ENCODE measurements at regions not wholly inside any gene's neighbourhood (a gene's known extent, or its start where the extent isn't known, plus 50 kb on each side); places are given as distances from the start of the nearest gene placed in this dataset.
A peak's percentile ranks its signal among the peaks of the same experiment; 100 is the strongest.

- no peaks in the 10 kb centered on the region for H3K9me3 ChIP-seq (replicated peaks)
- no peak for DNase-seq (ENCODE audit: low read depth in 1 of 2, low spot score in 2 of 2)
- H3K36me3 ChIP-seq, result no peaks in the 10 kb centered on the region
- no peak overlapping the region for H3K4me3 ChIP-seq
- H3K27me3 ChIP-seq (replicated peaks), result no peaks in the 10 kb centered on the region
- H3K4me1 ChIP-seq (replicated peaks), result no peaks in the 10 kb centered on the region
- H3K27ac ChIP-seq, result no peak overlapping the region
Measured at GRCh38 chr1:102631691-102632090, 476.6 kb downstream of the COL11A1 start.

- Histone ChIP-seq H3K36me3 (no peaks in the 10 kb centered on the region), H3K27me3 (replicated peaks) (no peaks in the 10 kb centered on the region), H3K9me3 (replicated peaks) (no peaks in the 10 kb centered on the region), H3K27ac (no peak overlapping the region), H3K4me1 (replicated peaks) (no peaks in the 10 kb centered on the region), H3K4me3 (no peak overlapping the region)
- DNase-seq (ENCODE audit: low read depth in 1 of 2, low spot score in 2 of 2), result no peak
Measured at GRCh38 chr1:102630041-102630440, 478.3 kb downstream of the COL11A1 start.

- Histone ChIP-seq H3K27me3 (replicated peaks) (no peaks in the 10 kb centered on the region), H3K9me3 (replicated peaks) (no peaks in the 10 kb centered on the region), H3K4me3 (no peak overlapping the region), H3K4me1 (replicated peaks) (no peaks in the 10 kb centered on the region), H3K27ac (no peak overlapping the region), H3K36me3 (no peaks in the 10 kb centered on the region)
- DNase-seq (ENCODE audit: low read depth in 1 of 2, low spot score in 2 of 2), result no peak
Measured at GRCh38 chr1:102628109-102628613, 480.2 kb downstream of the COL11A1 start.

- H3K4me1 ChIP-seq (replicated peaks), result no peaks in the 10 kb centered on the region
- no peaks in the 10 kb centered on the region for H3K9me3 ChIP-seq (replicated peaks)
- no peak overlapping the region for H3K4me3 ChIP-seq
- no peak overlapping the region for H3K27ac ChIP-seq
- H3K27me3 ChIP-seq (replicated peaks), result no peaks in the 10 kb centered on the region
- no peak for DNase-seq (ENCODE audit: low read depth in 1 of 2, low spot score in 2 of 2)
- H3K36me3 ChIP-seq, result no peaks in the 10 kb centered on the region
Measured at GRCh38 chr1:102627145-102627544, 481.2 kb downstream of the COL11A1 start.

- no peak for DNase-seq (ENCODE audit: low read depth in 1 of 2, low spot score in 2 of 2)
- Histone ChIP-seq H3K9me3 (replicated peaks) (no peaks in the 10 kb centered on the region), H3K36me3 (no peaks in the 10 kb centered on the region), H3K27ac (no peak overlapping the region), H3K4me1 (replicated peaks) (no peaks in the 10 kb centered on the region), H3K27me3 (replicated peaks) (no peaks in the 10 kb centered on the region), H3K4me3 (no peak overlapping the region)
Measured at GRCh38 chr1:102615896-102616295, 492.4 kb downstream of the COL11A1 start.

- Histone ChIP-seq H3K27me3 (replicated peaks) (no peaks in the 10 kb centered on the region), H3K9me3 (replicated peaks) (no peaks in the 10 kb centered on the region), H3K4me3 (no peak overlapping the region), H3K36me3 (no peaks in the 10 kb centered on the region), H3K27ac (no peak overlapping the region), H3K4me1 (replicated peaks) (no peaks in the 10 kb centered on the region)
- DNase-seq (ENCODE audit: low read depth in 1 of 2, low spot score in 2 of 2), result no peak
Measured at GRCh38 chr1:102595106-102595505, 513.2 kb downstream of the COL11A1 start.

GRCh38 chr1:102593276-102593675, 515.0 kb downstream of the COL11A1 start:
- Histone ChIP-seq H3K27me3 (replicated peaks) (no peaks in the 10 kb centered on the region), H3K27ac (no peak overlapping the region), H3K36me3 (no peaks in the 10 kb centered on the region), H3K4me1 (replicated peaks) (no peaks in the 10 kb centered on the region), H3K9me3 (replicated peaks) (no peaks in the 10 kb centered on the region), H3K4me3 (no peak overlapping the region)
- no peak for DNase-seq (ENCODE audit: low read depth in 1 of 2, low spot score in 2 of 2)

DNA sequence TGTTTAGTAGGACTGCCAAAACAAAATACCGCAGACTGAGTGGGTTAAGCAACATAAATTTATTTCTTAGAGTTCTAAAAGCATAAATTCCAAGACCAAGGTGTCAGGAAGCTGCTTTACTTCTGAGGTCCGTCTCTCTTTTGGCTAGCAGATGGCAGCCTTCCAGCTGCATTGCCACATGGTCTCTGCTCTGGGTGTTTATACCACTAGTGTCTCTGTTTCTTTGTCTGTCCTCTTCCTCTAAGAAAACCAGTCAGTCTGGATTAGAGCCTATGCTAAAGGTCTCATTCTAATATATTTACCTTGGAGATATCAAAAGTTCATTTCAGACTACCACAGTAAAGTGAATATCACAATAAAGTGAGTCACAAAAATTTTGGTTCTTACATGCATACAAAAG, 519.8 kb downstream of the COL11A1 start:
- no peak for DNase-seq (ENCODE audit: low read depth in 1 of 2, low spot score in 2 of 2)
- H3K27me3 ChIP-seq (replicated peaks), result no peaks in the 10 kb centered on the region
- H3K4me3 ChIP-seq, result no peak overlapping the region
- no peak overlapping the region for H3K27ac ChIP-seq
- H3K4me1 ChIP-seq (replicated peaks), result no peaks in the 10 kb centered on the region
- H3K9me3 ChIP-seq (replicated peaks), result no peaks in the 10 kb centered on the region
- no peaks in the 10 kb centered on the region for H3K36me3 ChIP-seq

DNA sequence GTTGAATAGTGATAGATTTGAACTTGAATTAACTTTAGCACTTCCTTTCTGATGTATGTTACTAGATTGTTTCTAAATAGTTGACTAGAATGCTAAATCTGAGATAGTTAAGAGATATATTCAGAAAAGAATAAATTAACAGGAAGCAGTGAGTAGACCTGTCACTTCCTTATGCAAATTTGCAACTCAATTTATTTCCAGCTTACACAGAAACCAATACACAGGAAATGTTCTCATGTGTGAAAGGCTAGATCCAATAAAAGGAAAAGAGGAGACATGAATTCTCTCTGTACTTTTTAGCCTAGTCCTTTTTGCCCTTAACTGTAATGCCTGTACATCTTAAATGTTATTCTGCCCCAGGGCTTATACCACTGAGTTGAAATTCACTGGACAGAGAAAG, 522.3 kb downstream of the COL11A1 start:
- no peaks in the 10 kb centered on the region for H3K9me3 ChIP-seq (replicated peaks)
- H3K4me1 ChIP-seq (replicated peaks), result no peaks in the 10 kb centered on the region
- no peak overlapping the region for H3K4me3 ChIP-seq
- no peaks in the 10 kb centered on the region for H3K27me3 ChIP-seq (replicated peaks)
- no peak overlapping the region for H3K27ac ChIP-seq
- DNase-seq (ENCODE audit: low read depth in 1 of 2, low spot score in 2 of 2), result no peak
- no peaks in the 10 kb centered on the region for H3K36me3 ChIP-seq

GRCh38 chr1:102580806-102581205, 527.5 kb downstream of the COL11A1 start:
- Histone ChIP-seq H3K27ac (no peak overlapping the region), H3K27me3 (replicated peaks) (no peaks in the 10 kb centered on the region), H3K36me3 (no peaks in the 10 kb centered on the region), H3K4me3 (no peak overlapping the region), H3K4me1 (replicated peaks) (no peaks in the 10 kb centered on the region), H3K9me3 (replicated peaks) (no peaks in the 10 kb centered on the region)
- DNase-seq (ENCODE audit: low read depth in 1 of 2, low spot score in 2 of 2), result no peak

DNA sequence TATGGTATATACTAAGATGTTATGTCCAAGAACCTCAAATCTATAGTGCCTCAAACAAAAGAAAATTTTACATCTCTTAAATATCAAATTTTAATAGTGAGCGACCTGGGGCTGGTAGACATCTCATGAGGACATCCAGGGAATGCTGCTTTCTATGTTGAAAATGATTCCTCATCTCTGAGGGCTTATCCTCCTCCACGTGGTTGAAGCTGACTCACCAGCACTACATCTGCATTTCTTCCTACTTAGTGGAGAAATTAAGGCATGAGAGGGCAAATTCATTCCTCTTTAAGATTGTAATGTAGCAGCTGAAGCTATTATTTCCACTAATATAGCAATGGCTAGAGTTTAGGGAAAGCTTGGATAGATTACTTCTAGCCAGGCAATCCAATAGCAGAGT, 529.5 kb downstream of the COL11A1 start:
- H3K36me3 ChIP-seq, result no peaks in the 10 kb centered on the region
- no peaks in the 10 kb centered on the region for H3K4me1 ChIP-seq (replicated peaks)
- no peak overlapping the region for H3K27ac ChIP-seq
- no peaks in the 10 kb centered on the region for H3K27me3 ChIP-seq (replicated peaks)
- no peak for DNase-seq (ENCODE audit: low read depth in 1 of 2, low spot score in 2 of 2)
- H3K4me3 ChIP-seq, result no peak overlapping the region
- H3K9me3 ChIP-seq (replicated peaks), result no peaks in the 10 kb centered on the region

DNA sequence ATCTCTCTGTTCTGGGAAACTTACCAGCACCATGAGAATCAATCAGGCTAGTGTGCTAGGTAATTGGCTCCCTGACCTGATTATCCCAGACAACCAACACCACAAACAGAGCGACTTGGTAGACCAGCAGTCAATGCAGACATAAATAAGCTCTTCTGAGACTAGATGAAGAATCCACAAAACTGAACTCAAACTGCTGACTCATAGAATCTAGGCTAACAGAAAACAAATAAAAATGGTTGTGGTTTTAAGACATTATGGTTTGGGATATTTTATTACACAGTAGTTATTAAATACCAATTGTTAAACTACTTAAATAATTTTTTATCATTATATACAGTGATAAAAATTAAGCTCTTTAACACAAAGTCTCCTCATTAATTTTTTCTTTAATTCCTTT, 535.7 kb downstream of the COL11A1 start:
- H3K4me1 ChIP-seq (replicated peaks), result no peaks in the 10 kb centered on the region
- no peak overlapping the region for H3K27ac ChIP-seq
- H3K36me3 ChIP-seq, result no peaks in the 10 kb centered on the region
- no peak for DNase-seq (ENCODE audit: low read depth in 1 of 2, low spot score in 2 of 2)
- H3K9me3 ChIP-seq (replicated peaks), result no peaks in the 10 kb centered on the region
- H3K27me3 ChIP-seq (replicated peaks), result no peaks in the 10 kb centered on the region
- H3K4me3 ChIP-seq, result no peak overlapping the region

GRCh38 chr1:102566182-102566581, 542.1 kb downstream of the COL11A1 start:
- 0 out of 2 replicates have a peak, but pooled peaks cover 3% of the 10 kb centered on the region for H3K27me3 ChIP-seq (replicated peaks)
- no peak for DNase-seq (ENCODE audit: low read depth in 1 of 2, low spot score in 2 of 2)
- H3K4me3 ChIP-seq, result no peak overlapping the region
- H3K36me3 ChIP-seq, result no peaks in the 10 kb centered on the region
- no peak overlapping the region for H3K27ac ChIP-seq
- no peaks in the 10 kb centered on the region for H3K9me3 ChIP-seq (replicated peaks)
- H3K4me1 ChIP-seq (replicated peaks), result no peaks in the 10 kb centered on the region

DNA sequence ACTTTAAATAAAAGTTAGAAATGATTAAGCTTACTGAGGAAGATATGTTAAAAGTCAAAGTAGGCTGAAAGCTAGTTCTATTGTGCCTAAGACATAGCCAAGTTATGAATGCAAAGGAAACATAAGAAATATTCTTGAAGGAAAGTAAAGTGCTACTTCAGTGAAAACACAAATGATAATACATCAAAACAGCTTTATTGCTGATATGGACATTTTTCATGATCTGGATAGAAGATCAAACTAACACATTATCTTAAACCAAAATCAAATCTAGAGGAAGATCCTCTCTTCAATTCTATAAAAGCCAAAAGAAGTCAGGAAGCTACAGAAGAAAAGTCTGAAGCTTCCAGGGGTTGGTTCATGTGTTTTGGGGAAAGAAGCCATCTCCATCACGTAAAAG, 545.9 kb downstream of the COL11A1 start:
- Histone ChIP-seq H3K4me1 (replicated peaks) (no peaks in the 10 kb centered on the region), H3K9me3 (replicated peaks) (no peaks in the 10 kb centered on the region), H3K27ac (no peak overlapping the region), H3K4me3 (no peak overlapping the region), H3K36me3 (no peaks in the 10 kb centered on the region), H3K27me3 (replicated peaks) (0 out of 2 replicates have a peak, but pooled peaks cover 3% of the 10 kb centered on the region)
- no peak for DNase-seq (ENCODE audit: low read depth in 1 of 2, low spot score in 2 of 2)

DNA sequence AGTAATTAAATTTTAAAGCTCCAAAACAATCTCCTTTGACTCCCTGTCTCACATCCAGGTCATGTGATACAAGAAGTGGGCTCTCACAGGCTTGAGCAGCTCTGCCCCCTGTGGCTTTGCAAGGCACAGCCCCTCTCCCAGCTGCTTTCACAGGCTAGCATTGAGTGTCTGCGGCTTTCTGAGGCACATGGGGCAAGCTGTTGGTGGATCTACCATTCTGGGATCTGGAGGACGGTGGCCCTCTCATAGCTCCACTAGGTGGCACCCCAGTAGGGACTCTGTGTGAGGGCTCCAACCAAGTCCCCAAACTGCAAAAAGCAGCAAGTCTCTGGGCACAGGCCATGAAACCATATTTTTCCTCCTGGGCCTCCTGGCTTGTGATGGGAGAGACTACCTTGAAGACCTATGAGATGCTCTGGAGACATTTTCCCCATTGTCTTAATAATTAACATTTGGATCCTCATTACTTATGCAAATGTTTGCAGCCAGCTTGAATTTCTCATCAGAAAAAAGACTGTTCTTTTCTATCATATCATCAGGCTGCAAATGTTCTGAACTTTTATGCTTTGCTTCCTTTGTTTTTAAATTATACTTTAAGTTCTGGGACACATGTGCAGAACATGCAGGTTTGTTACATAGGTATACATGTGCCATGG, 554.1 kb upstream of the OLFM3 start:
- no peaks in the 10 kb centered on the region for H3K27me3 ChIP-seq (replicated peaks)
- DNase-seq (ENCODE audit: low read depth in 1 of 2, low spot score in 2 of 2), result peak; percentile 6 to 49

More for the DNA sequence above, 554.1 kb upstream of the OLFM3 start:
- Histone ChIP-seq H3K9me3 (replicated peaks) (no peaks in the 10 kb centered on the region), H3K27ac (no peak overlapping the region), H3K4me3 (no peak overlapping the region), H3K4me1 (replicated peaks) (no peaks in the 10 kb centered on the region), H3K36me3 (no peaks in the 10 kb centered on the region)
